ENCODE measurements at regions not wholly inside any gene's neighbourhood (a gene's known extent, or its start where the extent isn't known, plus 50 kb on each side); places are given as distances from the start of the nearest gene placed in this dataset.

- in situ Hi-C loops (cut with MboI) = no loop called here
- DNase-seq (ENCODE audit: low read depth, low spot score) = no peak
- WGBS (ENCODE audit: insufficient coverage, insufficient replicate concordance, low lambda C conversion rate, missing lambda C conversion rate) = 56% methylated on average over 5 of the region's 5 CpGs
- Histone ChIP-seq H3K9ac (ENCODE audit: control insufficient read depth, insufficient read depth, low read length) (no peak overlapping the region), H3K27me3 (replicated peaks in 1 of 2; ENCODE audit: control insufficient read depth in 2 of 2, insufficient read depth in 2 of 2, low read length in 1 of 2) (no peaks in the 10 kb centered on the region), H3K27ac (ENCODE audit: control insufficient read depth, insufficient read depth) (no peak overlapping the region), H3K79me2 (ENCODE audit: control insufficient read depth, insufficient read depth, low read length) (no peaks in the 10 kb centered on the region), H3K36me3 (ENCODE audit: control insufficient read depth in 2 of 2, insufficient read depth in 2 of 2, low read length in 1 of 2) (no peaks in the 10 kb centered on the region), H3K4me1 (ENCODE audit: control insufficient read depth, insufficient read depth, low read length) (no peaks in the 10 kb centered on the region), H4K20me1 (ENCODE audit: control insufficient read depth, insufficient read depth) (no peaks in the 10 kb centered on the region), H3K4me3 (no peak overlapping the region), H3K4me2 (ENCODE audit: control insufficient read depth, insufficient read depth) (no peak overlapping the region), H3K9me3 (replicated peaks; ENCODE audit: control insufficient read depth, insufficient read depth, low read length) (no peaks in the 10 kb centered on the region), H2AFZ (ENCODE audit: control insufficient read depth, low read depth, low read length) (no peak overlapping the region)
- intact Hi-C loops (cut with micrococcal nuclease; ENCODE audit: unreplicated experiment) = no loop called here
- ChIA-PET POLR2A (no interaction called here), CTCF (interaction anchor here (1.1 kb wide), 1 partner anchor 236 kb away, joined by 3 read pairs; no protein-coding TSS in a partner anchor), SMC1A (ENCODE audit: uncharacterized antibody, unreplicated experiment) (no interaction called here), RAD21 (ENCODE audit: unreplicated experiment) (no interaction called here)
- no peak for FAIRE-seq
- ATAC-seq = no peak
- BruUV-seq (replicated peaks) = no TSS peak
- TF ChIP-seq TCF3 (IDR thresholded peaks at IDR 0.05; ENCODE audit: borderline replicate concordance, insufficient read depth, low read depth, low read length) = no peak
- TF ChIP-seq CREB1 (IDR thresholded peaks at IDR 0.05; ENCODE audit: low read depth) = no peak
- TF ChIP-seq RAD51 (IDR thresholded peaks at IDR 0.05) = no peak
- TF ChIP-seq IRF5 (IDR thresholded peaks at IDR 0.05; ENCODE audit: borderline replicate concordance) = no peak
- TF ChIP-seq MLLT1 (IDR thresholded peaks at IDR 0.05) = no peak
- no peak for TF ChIP-seq NR2C2 (IDR thresholded peaks at IDR 0.05; ENCODE audit: borderline replicate concordance, control insufficient read depth, insufficient read length, low read depth)
- TF ChIP-seq NFYB (IDR thresholded peaks at IDR 0.05; ENCODE audit: insufficient read depth, low read depth, low read length) = no peak
- TF ChIP-seq HDAC2 (IDR thresholded peaks at IDR 0.05) = no peak
- no peak for TF ChIP-seq RELA (IDR thresholded peaks at IDR 0.05; ENCODE audit: borderline replicate concordance, partially characterized antibody)
- no peak for TF ChIP-seq ATF2 (IDR thresholded peaks at IDR 0.05; ENCODE audit: low read length)
- no peak for TF ChIP-seq EED (IDR thresholded peaks at IDR 0.05; ENCODE audit: low read depth)
- TF ChIP-seq HCFC1 (IDR thresholded peaks at IDR 0.05; ENCODE audit: low read length) = no peak
- TF ChIP-seq ZNF24 (IDR thresholded peaks at IDR 0.05) = no peak
- no peak for TF ChIP-seq FOXK2 (IDR thresholded peaks at IDR 0.05)
- TF ChIP-seq SIX5 (IDR thresholded peaks at IDR 0.05; ENCODE audit: low read depth, low read length, severe bottlenecking) = no peak
- no peak for TF ChIP-seq FOXM1 (IDR thresholded peaks at IDR 0.05; ENCODE audit: low read depth, low read length)
- TF ChIP-seq ZBTB40 (IDR thresholded peaks at IDR 0.05; ENCODE audit: borderline replicate concordance) = no peak
These were observed 306.5 kb downstream of the SQOR start for GRCh38 chr15:45941367-45941766.

All from GM12878 (cell line).